Stimulated activated CD4-positive, alpha-beta T cell treated with anti-CD3 and anti-CD28 coated beads, Interleukin-12 subunit alpha, Interleukin-12 subunit beta, amount 100 ng/mL, for 48 hours (primary cell): ENCODE measurements at regions not wholly inside any gene's neighbourhood (a gene's known extent, or its start where the extent isn't known, plus 50 kb on each side); places are given as distances from the start of the nearest gene placed in this dataset.

Experiments used
- DNase-seq, 3 donors: peaks; one replicate each; pipeline ENCODE4 v3.0.0-alpha.2; 2020; ENCODE audit warnings: low read depth in 2 of 3, low spot score in 1 of 3

GRCh38 chr4:111775556-111776297, 369.5 kb upstream of the FAM241A start:
- no peak for DNase-seq

DNA sequence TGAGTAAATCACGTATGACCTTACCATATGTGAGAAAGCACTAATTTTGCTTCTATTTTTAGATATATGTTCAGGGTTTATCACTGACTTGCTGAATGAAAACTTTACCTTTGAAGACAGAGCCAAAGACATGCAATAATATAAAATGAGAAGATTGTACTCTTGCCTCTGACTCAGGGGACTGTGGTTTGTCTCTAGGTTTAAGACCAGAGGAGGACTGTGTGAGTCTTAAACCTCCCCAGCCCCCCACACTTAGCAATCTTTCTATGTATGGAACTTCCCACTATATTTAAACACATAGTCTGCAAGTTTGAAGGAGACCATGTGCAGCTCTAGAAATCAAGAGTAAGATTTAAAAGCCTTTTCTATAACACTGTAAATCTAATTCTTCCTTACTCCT, 368.7 kb upstream of the FAM241A start:
- DNase-seq = no peak

DNA sequence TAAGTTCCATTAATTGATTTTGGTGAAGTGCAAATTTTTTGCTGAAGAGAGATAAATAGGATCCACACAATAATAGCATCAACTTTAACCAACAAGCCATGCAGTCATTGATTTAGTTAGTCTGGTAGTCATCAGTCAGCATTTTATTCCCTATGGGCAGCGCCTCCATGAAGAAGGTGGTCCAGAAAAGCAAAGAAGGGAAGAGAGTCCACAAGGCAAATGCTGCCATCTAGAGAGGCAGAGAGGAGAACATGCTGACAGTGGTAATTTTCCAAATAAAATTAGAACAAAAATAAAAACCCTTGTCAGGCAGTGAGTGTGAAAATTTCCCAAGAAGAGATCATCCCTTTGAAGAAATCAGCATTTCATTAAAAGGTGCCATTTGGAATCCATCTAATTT, 366.7 kb upstream of the FAM241A start:
- no peak for DNase-seq

DNA sequence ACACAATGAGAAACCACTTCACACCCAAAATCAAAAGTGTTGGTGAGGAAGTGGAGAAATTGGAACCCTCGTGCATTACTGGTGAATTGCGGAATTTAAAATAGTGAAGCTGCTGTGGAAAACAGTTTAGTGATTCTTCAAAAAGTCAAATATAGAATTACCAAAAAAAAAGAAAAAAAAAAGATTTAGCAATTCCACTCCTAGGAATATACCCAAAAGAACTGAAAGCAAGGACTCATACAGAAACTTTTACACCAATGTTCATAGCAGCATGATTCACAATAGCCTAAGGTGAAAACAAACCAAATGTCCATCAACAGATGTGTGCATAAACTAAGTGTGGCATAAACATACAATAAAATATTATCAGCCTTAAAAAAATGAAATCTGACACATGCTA, 364.3 kb upstream of the FAM241A start:
- no peak for DNase-seq

GRCh38 chr4:111781611-111782010, 363.6 kb upstream of the FAM241A start:
- no peak for DNase-seq

DNA sequence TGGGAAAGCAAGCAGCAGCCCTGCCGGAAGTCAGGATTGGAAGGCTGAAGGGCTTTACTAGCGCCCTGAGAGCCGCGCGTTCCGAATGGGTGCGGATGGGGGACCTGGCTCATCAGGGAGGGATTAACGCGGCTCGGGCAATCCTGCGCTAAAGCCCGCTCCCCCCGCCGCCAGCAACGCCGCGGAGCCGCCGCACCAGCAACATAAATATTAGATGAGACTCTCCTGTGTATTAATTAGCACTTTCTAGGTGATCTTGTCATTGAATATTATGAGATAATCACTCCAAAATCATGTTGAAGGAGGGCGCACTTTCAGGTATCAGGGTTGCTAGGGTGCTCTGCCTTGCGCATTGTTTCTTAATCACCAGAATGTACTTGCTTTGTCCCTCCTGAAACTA, 357.2 kb upstream of the FAM241A start:
- DNase-seq = no peak

GRCh38 chr4:111789901-111790640, 355.2 kb upstream of the FAM241A start:
- DNase-seq = no peak

DNA sequence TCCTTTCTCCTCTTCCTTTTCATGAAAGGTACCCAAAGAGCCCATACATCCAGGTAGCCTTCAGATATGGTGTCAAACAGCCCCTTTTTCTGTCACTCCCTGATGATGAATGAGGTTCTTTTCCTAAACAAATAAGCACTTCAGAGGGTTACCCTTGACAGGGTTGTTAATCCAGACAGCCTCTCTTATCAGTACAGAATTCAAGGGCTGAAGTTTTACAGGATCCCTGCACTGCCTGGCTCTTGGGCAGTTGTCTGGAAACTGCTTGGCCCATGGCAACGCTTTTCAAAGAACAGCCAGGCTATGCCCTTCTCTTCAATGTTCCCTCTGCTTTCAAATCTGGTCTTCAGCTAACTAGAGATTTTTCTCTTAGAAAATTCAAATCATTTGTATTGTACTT, 352.6 kb upstream of the FAM241A start:
- DNase-seq = no peak

DNA sequence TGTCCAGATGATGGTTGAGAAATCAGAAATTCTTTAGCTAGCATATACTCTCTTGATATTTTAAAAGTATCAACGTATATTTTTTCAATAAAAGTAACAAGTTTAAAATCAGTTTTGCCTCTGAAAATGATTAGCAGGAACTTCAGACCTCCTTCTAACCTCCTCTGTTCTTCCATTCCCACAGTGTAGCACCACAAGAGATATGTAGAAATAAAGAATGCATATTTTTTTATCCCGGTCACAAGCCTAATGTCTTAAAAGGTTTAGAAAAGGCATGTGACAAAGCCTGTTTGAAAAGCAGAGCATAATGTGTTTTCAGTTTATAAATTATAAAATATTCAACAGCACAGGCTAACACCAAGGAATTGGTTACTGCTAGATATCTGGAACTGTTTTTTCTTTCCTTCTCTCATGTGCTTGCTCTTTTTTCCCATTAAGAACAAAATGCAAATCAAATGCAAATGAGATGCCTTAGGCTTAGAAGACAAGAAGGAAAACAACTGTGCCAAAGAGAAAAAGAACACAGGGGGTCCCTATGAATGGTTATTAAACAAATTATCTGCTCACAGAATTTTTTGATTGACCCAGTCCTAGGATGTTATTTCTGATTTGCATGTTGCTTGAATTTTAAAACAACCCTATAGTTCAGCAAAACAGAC, 351.7 kb upstream of the FAM241A start:
- no peak for DNase-seq

DNA sequence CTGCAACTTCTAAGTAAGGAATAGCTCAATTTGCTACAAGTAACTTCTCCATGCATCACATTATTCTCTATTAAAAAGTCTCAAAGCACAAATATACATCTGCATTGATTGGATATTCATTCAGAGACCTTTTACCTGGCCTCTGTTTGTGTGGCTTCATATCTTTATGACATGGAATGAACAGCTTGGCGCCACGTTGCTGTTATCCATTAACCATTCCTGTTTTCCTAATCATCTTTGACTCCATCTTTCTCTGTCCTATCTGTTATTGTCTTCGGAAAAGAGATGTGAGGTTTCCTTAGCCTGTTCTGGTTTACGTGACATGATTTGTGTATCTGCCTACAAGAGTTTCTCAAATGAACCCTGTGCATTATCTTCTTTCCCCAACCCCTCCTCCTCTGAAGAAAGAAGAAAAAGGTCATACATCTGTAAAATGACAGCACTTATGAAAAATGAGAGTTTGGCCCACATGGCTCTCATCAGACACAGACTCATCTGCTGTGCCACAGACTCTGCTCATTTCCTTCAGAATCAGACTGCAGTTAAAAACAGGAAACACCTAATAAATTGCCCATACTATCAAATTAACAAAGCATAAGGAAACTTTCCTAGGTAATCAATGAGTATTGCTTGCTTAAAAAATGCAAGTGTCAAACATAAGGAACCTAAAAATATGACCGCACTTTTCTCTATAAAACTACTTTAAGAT, 347.6 kb upstream of the FAM241A start:
- DNase-seq = no peak

- no peak for DNase-seq
Measured at GRCh38 chr4:111798840-111799239, 346.4 kb upstream of the FAM241A start.

DNA sequence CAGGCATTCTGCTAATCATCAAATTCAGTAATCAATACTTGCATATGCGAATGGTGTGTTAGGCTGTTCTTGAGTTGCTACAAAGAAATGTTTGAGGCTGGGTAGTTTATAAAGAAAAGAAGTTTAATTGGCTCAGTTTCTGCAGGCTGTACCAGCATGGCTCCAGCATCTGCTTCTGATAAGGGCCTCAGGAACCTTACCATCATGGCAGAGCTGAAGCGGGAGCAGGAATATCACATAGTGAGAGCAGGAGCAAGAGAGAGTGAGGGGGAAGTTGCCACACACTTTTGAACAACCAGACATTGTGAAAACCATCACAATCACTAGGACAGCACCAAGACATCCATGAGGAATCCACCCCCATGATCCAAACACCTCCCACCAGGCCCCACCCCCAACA, 344.7 kb upstream of the FAM241A start:
- no peak for DNase-seq

- no peak for DNase-seq
Measured at GRCh38 chr4:111802191-111802590, 343.1 kb upstream of the FAM241A start.

GRCh38 chr4:111806331-111806730, 338.9 kb upstream of the FAM241A start:
- DNase-seq = no peak

DNA sequence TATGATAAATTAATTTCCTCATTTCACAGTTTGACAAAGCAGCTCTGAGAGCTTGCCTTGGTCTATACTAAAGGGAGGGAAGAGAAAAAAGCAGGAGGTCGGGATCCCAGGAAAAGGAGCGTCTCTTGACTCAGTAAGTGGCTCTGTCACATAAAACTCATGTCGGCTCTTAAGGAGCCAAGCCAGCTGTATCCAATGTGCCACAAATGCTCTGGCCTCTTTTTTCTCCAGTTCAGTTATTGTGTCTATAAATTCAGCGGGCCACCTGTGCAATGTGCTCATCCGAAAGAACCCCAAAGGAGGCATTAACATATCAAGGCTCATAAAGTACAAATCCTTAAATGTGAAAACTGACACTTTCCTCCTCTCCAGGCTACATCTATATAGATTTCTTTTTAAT, 337.7 kb upstream of the FAM241A start:
- DNase-seq = no peak

- DNase-seq = no peak
Measured at GRCh38 chr4:111808174-111808573, 337.1 kb upstream of the FAM241A start.

DNA sequence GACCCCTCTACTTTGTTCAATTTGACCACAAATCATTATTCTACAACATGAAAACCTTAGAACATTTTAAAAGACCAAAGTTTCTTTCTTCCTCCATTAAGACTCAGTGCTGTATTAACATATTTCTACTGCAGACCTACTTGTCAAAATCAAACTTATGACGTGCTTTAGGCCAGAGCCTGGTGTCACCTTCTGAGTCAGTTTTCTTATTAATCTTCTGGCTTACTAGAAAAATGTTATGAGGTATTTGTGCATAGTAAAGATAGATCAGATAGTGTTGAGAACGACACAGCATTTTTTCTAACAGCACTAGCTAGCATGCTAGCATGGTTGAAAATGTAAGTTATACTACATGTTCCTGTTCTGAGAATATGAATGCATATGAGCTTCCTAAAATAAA, 333.6 kb upstream of the FAM241A start:
- DNase-seq = no peak

DNA sequence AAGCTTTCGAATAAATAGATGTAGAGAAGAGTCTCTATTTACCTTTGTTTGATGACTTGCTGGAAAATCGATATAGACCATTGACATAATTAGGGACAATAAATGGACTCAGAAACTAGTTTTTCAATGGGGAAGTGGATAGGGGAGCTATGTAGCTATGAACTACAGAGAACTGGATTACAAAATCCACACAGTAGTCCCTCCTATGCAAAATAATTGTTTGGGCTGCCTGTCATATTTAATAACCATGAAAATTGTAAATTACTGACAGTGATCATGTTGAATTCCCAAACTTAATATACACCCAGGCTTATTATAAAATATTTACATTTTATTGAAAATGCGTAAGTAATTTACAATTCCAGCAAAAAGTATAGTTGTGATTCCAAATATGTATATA, 333.1 kb upstream of the FAM241A start:
- DNase-seq = no peak

DNA sequence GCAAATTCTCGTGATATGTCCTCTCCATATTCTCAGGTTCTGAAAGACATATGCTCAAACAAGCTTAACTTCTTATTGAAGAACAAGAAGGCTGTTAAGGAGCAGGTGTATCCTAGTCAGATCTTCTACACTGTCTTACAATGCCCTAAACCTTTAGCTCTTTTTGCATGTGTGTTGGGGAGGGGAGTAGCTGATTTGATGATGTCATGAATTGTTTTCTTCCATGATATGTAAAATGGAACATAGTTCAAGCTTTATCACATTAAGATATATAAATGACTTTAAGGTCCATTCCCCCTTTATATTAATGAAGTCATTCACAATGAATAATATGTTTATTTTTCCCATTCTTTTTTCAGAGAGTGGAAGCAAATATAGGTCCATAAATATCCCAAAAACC, 332.5 kb upstream of the FAM241A start:
- no peak for DNase-seq

- DNase-seq = no peak
Measured at GRCh38 chr4:111813555-111814140, 331.6 kb upstream of the FAM241A start.

DNA sequence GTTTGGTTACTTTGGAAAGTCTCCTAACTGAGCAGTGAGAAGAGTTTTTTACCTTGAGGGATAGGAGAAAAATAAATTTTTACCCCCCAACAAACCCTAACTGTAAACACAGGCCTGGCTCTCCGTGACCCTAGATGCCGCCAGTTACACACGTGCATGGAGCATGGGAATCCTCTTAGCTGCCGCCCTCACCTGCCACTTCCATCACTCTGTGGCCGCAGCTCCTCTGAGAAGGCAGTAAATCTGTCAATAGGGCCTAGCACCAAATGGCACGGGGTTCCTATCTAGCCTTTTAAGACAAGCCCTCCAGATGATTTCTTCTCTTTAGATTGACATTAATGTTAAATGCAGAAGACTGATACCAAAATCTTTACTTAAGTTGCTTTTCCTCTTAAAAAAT, 330.3 kb upstream of the FAM241A start:
- DNase-seq = no peak
